Tibial nerve (tissue), 3 donors: ENCODE measurements at regions not wholly inside any gene's neighbourhood (a gene's known extent, or its start where the extent isn't known, plus 50 kb on each side); places are given as distances from the start of the nearest gene placed in this dataset.

Experiments
- CTCF ChIP-seq, 5 experiments: fragments of 200-600 bp in 3 of 5; fragments of 450-650 bp in 2 of 5; sonication (generic) in 3 of 5; IDR thresholded peaks; one replicate each; pipeline ENCODE4 v1.5.1; 2016 to 2019; ENCODE audit warnings: antibody characterized with exemption in 5 of 5, mild to moderate bottlenecking in 3 of 5, moderate library complexity in 2 of 5
- POLR2A ChIP-seq, 2 donors: fragments of 450-650 bp; IDR thresholded peaks; one replicate each; pipeline ENCODE4 v1.6.1; 2017; ENCODE audit warnings: antibody characterized with exemption in 2 of 2, mild to moderate bottlenecking in 2 of 2, moderate library complexity in 2 of 2

GRCh38 chr5:106906199-106906598, 764.5 kb downstream of the EFNA5 start:
- TF ChIP-seq CTCF (IDR thresholded peaks at IDR 0.05): no peak
- no peak for TF ChIP-seq POLR2A (IDR thresholded peaks at IDR 0.05)
